Activated CD8-positive, alpha-beta memory T cell treated with anti-CD3 and anti-CD28 coated beads, Interleukin-2, amount 10 ng/mL, durations not matched to agents 7 days and 5 days (primary cell): ENCODE measurements at regions not wholly inside any gene's neighbourhood (a gene's known extent, or its start where the extent isn't known, plus 50 kb on each side); places are given as distances from the start of the nearest gene placed in this dataset.

Experiments used
- ATAC-seq: fragments of 150-1000 bp; cut with Tn5 transposase; one replicate; pipeline ENCODE4 v1.10.0; 2021; ENCODE audit warnings: moderate library complexity
- CTCF ChIA-PET: fragments of 350-600 bp; sonication (Branson Sonifier 250); formaldehyde crosslinking; loops from one replicate; lab custom pipeline; 2021; ENCODE audit warnings: antibody characterized with exemption; lab: Charles Lee
- DNase-seq: peaks from one replicate; pipeline ENCODE4 v3.0.0-alpha.2; 2020
- H3K27ac Mint-ChIP-seq: one replicate; pipeline ENCODE4 v1.8.0; 2021; ENCODE audit warnings: mild to moderate bottlenecking, mixed read lengths
- H3K27me3 Mint-ChIP-seq: one replicate; pipeline ENCODE4 v1.8.0; 2021; ENCODE audit warnings: mixed read lengths
- H3K36me3 Mint-ChIP-seq: one replicate; pipeline ENCODE4 v1.8.0; 2021; ENCODE audit warnings: mild to moderate bottlenecking, mixed read lengths
- H3K4me1 Mint-ChIP-seq: one replicate; pipeline ENCODE4 v1.8.0; 2021; ENCODE audit warnings: mixed read lengths
- H3K4me3 Mint-ChIP-seq: one replicate; pipeline ENCODE4 v1.8.0; 2021; ENCODE audit warnings: mild to moderate bottlenecking, moderate library complexity, mixed read lengths
- H3K9me3 Mint-ChIP-seq: one replicate; pipeline ENCODE4 v1.8.0; 2022; ENCODE audit warnings: low read depth, mixed read lengths

DNA sequence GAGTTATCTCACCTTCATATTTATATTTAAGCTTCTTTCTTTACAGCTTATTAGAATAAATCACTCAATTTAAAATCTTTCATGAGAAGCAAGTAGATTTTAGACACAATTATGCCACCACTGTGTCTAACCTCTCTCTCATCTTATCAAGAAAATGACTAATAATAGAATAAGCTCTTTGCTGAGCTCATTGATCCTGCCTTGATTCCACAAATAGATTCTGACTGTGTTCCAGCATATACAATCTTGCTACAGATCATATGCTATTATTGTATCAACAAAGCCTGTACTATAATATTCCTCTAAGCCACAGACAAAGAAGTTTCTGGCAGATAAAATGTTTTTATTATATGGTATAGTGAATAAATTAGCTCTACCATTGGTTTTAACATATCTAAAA, 168.7 kb upstream of the GULP1 start:
- no peak for ATAC-seq
- Mint-ChIP-seq H3K9me3 (no peaks in the 10 kb centered on the region), H3K27me3 (no peaks in the 10 kb centered on the region), H3K4me3 (no peak overlapping the region), H3K27ac (no peak overlapping the region), H3K4me1 (no peaks in the 10 kb centered on the region), H3K36me3 (no peaks in the 10 kb centered on the region)
- DNase-seq: no peak
- CTCF ChIA-PET: no interaction called here

DNA sequence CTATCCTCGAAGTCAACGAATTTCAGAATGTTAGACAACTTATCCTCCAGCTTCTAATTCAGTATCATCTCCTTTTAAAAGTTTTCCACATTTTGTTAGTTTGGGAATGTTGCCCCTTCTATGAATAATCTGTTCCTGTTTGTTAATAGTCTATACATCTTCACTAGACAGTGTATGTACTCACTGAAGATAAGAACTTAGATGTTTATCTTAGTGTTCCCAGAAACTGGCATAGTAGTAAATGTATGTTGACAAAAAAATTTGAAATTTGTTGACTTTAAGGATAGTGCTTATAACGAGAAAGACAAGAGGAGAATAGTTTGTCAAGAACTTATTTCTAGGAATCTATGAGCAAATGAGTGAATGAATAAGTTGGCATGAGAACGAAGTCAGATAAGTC, 162.0 kb upstream of the GULP1 start:
- H3K9me3 Mint-ChIP-seq: peaks cover 3% of the 10 kb centered on the region
- H3K36me3 Mint-ChIP-seq: no peaks in the 10 kb centered on the region
- ATAC-seq (no peak), DNase-seq (no peak)
- no peak overlapping the region for H3K27ac Mint-ChIP-seq
- H3K4me1 Mint-ChIP-seq: no peaks in the 10 kb centered on the region
- no peak overlapping the region for H3K4me3 Mint-ChIP-seq
- CTCF ChIA-PET: no interaction called here
- no peaks in the 10 kb centered on the region for H3K27me3 Mint-ChIP-seq

DNA sequence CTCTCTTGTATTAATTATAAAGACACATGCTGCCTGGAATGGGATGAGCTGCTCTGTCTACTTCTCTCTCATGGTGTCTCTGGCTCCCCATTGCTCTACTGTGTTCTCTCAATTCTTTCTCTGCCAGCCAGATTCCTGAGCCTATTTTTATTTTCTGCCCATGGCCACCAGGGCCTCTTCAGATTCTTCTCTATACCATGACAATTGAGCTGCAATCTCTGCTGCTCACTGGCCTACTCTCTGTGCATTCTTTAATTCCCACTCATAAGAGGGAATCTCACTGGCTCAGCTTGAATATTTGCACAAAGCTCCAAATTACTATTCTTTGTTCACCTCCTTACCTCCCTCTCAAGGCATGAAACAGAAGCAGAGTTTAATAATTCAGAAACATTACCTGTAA, 161.4 kb upstream of the GULP1 start:
- CTCF ChIA-PET: no interaction called here
- Mint-ChIP-seq H3K9me3 (peaks cover 3% of the 10 kb centered on the region), H3K4me1 (no peaks in the 10 kb centered on the region), H3K4me3 (no peak overlapping the region), H3K36me3 (no peaks in the 10 kb centered on the region), H3K27me3 (no peaks in the 10 kb centered on the region), H3K27ac (no peak overlapping the region)
- ATAC-seq (no peak), DNase-seq (no peak)

DNA sequence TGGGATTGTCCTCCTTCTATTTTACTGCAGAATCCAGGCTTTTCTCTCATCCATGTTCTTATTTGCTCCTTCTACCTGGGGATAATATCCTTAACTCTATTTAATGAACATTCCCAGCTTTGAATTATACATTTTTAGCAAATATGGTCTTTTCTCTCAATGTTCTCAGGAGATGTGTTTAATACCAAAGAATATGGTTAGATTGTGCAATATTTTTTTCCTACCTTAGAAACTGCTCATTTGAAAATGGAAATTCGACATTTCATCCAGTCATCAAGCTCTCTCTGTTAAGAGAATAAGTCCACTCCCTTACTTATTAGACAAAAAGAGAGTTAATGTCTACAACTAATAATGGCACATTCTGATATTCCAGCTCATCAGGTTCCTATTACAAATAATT, 160.4 kb upstream of the GULP1 start:
- no peaks in the 10 kb centered on the region for H3K4me1 Mint-ChIP-seq
- ATAC-seq (no peak), DNase-seq (no peak)
- peaks cover 3% of the 10 kb centered on the region for H3K9me3 Mint-ChIP-seq
- CTCF ChIA-PET: no interaction called here
- H3K27me3 Mint-ChIP-seq: no peaks in the 10 kb centered on the region
- no peak overlapping the region for H3K4me3 Mint-ChIP-seq
- no peaks in the 10 kb centered on the region for H3K36me3 Mint-ChIP-seq
- no peak overlapping the region for H3K27ac Mint-ChIP-seq

DNA sequence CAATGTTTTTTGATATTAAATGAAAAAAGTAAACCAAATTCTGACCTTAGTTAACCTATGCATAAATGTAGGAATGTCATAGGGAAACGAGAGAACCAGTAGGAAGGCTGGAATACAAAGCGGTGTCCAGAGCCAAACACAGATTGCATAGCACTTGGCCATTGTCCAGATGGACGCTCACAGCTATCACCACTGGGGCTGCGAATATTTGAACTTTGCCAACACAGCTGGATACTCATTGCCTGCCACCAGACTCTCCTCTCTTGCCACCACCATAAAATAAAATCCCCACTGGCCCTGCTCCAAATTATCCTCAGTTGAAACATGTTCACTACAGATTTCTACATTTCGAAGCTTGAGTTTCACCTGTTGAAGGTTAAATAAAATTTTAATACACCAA, 159.3 kb upstream of the GULP1 start:
- CTCF ChIA-PET: no interaction called here
- H3K36me3 Mint-ChIP-seq: no peaks in the 10 kb centered on the region

DNA sequence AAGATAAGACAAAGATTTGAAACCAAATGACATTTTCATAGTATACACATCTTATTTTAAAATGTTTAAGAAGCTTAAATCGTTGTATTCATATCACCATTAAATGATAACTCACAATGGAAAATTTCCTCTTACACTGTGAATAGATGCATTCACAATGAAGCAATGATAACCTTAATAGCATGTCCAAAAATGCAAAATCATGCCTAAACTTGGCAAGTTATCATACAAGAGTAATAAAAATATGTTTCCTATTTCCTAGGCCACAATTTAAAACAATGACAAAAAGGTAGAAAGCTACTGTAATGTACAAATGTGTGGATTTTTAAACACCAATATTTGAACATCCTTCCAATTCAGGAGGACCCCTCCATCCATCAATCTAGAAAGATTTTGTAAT, 157.4 kb upstream of the GULP1 start:
- CTCF ChIA-PET: no interaction called here
- Mint-ChIP-seq H3K9me3 (peaks cover 3% of the 10 kb centered on the region), H3K36me3 (no peaks in the 10 kb centered on the region), H3K4me3 (no peak overlapping the region), H3K4me1 (no peaks in the 10 kb centered on the region), H3K27ac (no peak overlapping the region), H3K27me3 (no peaks in the 10 kb centered on the region)
- DNase-seq: no peak
- ATAC-seq: no peak

More for the DNA sequence above, 159.3 kb upstream of the GULP1 start:
- Mint-ChIP-seq H3K4me3 (no peak overlapping the region), H3K9me3 (peaks cover 3% of the 10 kb centered on the region), H3K27ac (no peak overlapping the region), H3K27me3 (no peaks in the 10 kb centered on the region), H3K4me1 (no peaks in the 10 kb centered on the region)
- ATAC-seq: no peak
- DNase-seq: no peak

DNA sequence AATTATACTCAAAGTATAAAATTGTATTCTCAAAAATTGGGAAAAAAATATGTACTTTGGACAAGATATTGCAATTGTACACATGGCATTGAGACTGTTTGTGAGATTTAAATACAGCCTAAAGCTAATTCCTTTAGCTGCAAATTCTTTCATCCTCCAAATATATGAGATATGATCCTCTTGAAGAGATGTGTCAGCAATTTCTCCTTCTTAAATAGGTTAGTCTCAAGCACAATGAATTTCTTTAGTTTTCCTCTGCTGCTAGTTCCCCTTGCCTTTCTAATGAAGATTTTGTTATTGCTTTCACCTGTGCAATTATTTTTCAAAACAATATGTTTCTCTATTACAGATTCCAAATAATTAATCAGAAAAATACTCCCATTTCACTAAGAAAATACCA, 153.4 kb upstream of the GULP1 start:
- Mint-ChIP-seq H3K4me3 (no peak overlapping the region), H3K36me3 (no peaks in the 10 kb centered on the region), H3K9me3 (no peaks in the 10 kb centered on the region), H3K4me1 (no peaks in the 10 kb centered on the region), H3K27me3 (no peaks in the 10 kb centered on the region), H3K27ac (no peak overlapping the region)
- DNase-seq (no peak), ATAC-seq (no peak)
- CTCF ChIA-PET: no interaction called here

DNA sequence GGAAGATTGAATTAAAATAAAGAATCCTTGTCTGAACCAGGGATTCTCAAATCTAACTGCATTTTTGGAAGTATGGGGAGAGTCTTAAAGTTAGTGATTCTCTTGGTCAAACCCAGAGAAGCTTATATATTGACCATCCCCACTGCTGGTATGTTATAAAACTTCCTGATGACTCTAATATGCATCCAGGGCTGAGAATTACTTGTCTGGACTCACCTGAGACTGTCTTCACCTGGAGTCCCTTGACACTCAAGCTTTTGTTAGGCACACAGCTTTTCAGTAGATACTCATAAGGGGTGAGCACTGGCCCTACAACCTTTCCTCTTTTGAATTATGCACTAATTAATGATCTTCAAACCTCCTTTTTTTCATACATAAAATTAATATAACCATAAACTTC, 149.6 kb upstream of the GULP1 start:
- CTCF ChIA-PET: no interaction called here
- no peak for DNase-seq
- H3K9me3 Mint-ChIP-seq: no peaks in the 10 kb centered on the region

DNA sequence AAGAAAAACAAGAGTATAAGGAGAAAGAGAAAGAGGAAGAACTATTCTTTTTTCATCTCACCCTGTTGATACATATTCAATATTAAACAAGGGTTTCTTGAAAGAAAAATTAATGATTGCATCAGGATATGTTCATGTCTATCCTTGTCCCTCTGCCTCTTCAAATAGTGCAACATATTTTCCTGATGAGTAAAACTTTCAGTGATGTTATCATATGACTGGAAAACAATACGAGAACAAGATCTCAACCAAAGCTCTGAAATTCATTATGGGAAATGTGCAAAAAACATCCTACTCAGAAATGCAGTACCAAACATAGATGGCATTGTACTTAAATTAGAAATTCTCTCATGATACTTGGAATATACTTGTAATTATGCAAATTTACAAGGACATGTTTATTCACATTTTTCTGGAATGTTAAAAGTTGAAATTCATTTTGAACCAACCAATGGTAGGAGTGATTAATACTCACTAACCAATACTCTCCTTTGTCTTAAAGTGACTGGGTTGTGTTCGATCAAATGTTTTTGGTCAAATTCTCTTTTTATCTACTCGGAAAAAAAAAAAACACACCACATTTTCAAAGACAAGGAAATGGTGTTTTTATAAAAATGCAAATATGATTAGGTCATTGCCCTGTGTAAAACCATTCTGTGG, 148.9 kb upstream of the GULP1 start:
- no peaks in the 10 kb centered on the region for H3K4me1 Mint-ChIP-seq
- H3K9me3 Mint-ChIP-seq: no peaks in the 10 kb centered on the region
- DNase-seq: no peak
- no peak overlapping the region for H3K4me3 Mint-ChIP-seq
- CTCF ChIA-PET: no interaction called here
- no peaks in the 10 kb centered on the region for H3K27me3 Mint-ChIP-seq
- no peaks in the 10 kb centered on the region for H3K36me3 Mint-ChIP-seq
- H3K27ac Mint-ChIP-seq: no peak overlapping the region
- ATAC-seq: no peak

More for the DNA sequence above, 149.6 kb upstream of the GULP1 start:
- no peak overlapping the region for H3K4me3 Mint-ChIP-seq
- H3K36me3 Mint-ChIP-seq: no peaks in the 10 kb centered on the region
- H3K27me3 Mint-ChIP-seq: no peaks in the 10 kb centered on the region
- H3K27ac Mint-ChIP-seq: no peak overlapping the region
- no peak for ATAC-seq
- no peaks in the 10 kb centered on the region for H3K4me1 Mint-ChIP-seq

DNA sequence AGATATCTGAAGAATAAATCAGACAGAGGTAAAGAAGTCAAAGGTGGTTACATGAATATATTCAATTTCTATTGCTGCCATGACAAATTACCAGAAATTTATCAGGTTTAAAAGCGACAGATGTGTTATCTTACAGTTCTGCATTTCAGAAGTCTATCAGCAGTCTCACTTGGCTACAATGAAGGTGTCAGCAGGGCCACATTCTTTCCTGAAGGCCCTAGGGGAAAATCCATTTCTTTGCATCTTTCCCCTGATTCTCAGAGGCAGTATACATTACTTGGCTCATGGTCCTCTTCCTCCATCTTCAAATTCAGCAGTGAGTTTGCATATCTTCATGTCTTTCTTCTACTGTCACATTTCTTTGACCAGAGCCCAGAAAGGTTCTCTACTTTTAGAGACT, 145.8 kb upstream of the GULP1 start:
- no peaks in the 10 kb centered on the region for H3K27me3 Mint-ChIP-seq
- H3K9me3 Mint-ChIP-seq: peaks cover 4% of the 10 kb centered on the region
- DNase-seq: no peak

DNA sequence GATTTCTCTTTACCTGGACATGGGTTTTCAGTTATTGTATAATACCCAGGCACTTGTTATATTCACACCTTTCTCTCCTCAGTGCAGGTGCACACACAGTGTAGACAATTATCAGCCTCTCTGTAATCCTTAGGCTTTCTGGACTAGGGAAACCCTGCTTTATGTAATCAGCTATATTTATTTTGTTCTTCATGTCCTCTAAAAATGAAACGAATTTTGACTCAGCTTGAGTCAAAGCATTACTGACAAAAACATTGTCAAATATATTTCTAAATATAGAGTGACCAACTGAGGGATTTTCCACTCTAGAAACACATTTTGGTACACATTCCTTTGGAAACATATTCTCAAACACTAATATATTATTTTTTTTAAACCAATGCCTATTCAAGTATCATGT, 144.8 kb upstream of the GULP1 start:
- Mint-ChIP-seq H3K4me3 (no peak overlapping the region), H3K27ac (no peak overlapping the region), H3K9me3 (peaks cover 4% of the 10 kb centered on the region), H3K27me3 (no peaks in the 10 kb centered on the region), H3K4me1 (no peaks in the 10 kb centered on the region), H3K36me3 (no peaks in the 10 kb centered on the region)
- no peak for DNase-seq
- CTCF ChIA-PET: no interaction called here
- ATAC-seq: no peak

More for the DNA sequence above, 145.8 kb upstream of the GULP1 start:
- CTCF ChIA-PET: no interaction called here
- no peak for ATAC-seq
- no peak overlapping the region for H3K4me3 Mint-ChIP-seq
- H3K27ac Mint-ChIP-seq: no peak overlapping the region
- no peaks in the 10 kb centered on the region for H3K4me1 Mint-ChIP-seq
- H3K36me3 Mint-ChIP-seq: no peaks in the 10 kb centered on the region

DNA sequence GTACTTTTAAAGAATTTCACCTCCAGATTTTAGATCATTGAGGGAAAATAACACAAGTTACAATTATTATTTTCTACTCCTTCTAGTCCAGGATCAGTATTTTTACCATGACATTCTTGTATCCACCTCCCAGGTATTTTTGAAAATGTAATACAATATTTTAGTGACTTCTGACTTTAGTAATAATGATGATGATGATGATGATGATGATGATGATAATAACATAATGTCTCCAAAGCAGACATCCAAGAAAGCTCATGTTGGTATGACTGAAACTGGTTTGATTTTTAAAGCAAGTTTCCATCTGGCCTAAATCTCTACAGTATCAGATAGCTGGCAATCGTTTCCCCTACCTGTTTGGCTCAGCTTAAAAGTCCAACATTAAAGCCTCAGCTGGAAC, 140.0 kb upstream of the GULP1 start:
- Mint-ChIP-seq H3K9me3 (peaks cover 4% of the 10 kb centered on the region), H3K27me3 (no peaks in the 10 kb centered on the region), H3K36me3 (no peaks in the 10 kb centered on the region), H3K4me3 (no peak overlapping the region), H3K4me1 (no peaks in the 10 kb centered on the region), H3K27ac (no peak overlapping the region)
- DNase-seq (no peak), ATAC-seq (no peak)
- CTCF ChIA-PET: no interaction called here

DNA sequence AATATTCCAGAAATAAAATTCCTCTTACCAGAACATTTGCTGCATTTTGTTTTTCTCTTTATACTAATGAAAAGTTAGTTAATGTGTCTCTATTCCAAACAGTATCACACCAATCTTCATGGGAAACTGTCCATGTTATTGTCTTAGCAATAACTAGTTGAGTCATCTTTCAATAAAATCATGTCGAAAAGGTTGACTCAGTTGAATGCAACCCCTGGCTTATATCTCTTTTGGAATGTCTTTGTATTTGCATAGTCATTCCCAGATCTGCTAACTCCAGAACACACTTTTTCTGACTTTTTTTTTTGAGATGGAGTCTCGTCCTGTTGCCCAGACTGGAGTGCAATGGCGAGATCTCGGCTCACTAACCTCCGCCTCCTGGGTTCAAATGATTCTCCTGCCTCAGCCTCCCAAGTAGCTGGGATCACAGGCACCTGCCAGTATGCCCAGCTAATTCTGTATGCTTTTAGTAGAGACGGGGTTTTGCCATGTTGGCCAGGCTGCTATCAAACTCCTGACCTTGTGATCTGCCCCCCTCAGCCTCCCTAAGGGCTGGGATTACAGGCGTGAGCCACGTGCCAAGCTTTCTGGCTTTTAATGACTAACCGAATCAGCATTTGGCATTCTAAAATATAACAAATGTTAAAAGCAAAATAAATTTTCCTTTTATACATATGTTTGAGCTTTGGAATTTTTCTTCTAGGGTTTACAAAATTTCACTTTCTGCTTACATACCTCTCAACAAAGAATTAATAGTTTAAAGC, 133.2 kb upstream of the GULP1 start:
- H3K27me3 Mint-ChIP-seq: no peaks in the 10 kb centered on the region
- H3K36me3 Mint-ChIP-seq: no peaks in the 10 kb centered on the region
- H3K27ac Mint-ChIP-seq: no peak overlapping the region
- ATAC-seq (no peak), DNase-seq (no peak)
- H3K4me3 Mint-ChIP-seq: no peak overlapping the region
- CTCF ChIA-PET: no interaction called here
- H3K4me1 Mint-ChIP-seq: no peaks in the 10 kb centered on the region
- no peaks in the 10 kb centered on the region for H3K9me3 Mint-ChIP-seq

DNA sequence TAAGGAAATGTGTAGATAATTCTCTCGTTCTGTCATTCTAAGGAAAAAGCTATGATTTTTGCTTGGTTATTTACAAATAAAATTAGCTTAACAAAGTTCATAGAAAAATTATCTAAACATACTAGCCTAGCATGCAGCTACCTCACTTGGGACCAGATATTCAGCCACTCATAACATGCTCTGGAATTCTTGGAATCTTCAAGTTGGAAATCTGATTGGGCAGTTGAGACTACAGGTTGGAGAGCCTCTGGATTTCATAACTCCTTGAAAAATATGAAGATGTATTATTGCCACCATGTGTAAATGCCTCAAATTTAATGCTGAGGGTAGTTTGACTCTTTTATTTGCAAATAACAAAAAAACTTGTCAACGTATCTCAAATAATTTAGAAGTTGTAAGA, 132.2 kb upstream of the GULP1 start:
- DNase-seq (no peak), ATAC-seq (no peak)
- CTCF ChIA-PET: no interaction called here
- H3K4me1 Mint-ChIP-seq: no peaks in the 10 kb centered on the region
- H3K27ac Mint-ChIP-seq: no peak overlapping the region
- H3K4me3 Mint-ChIP-seq: no peak overlapping the region
- no peaks in the 10 kb centered on the region for H3K36me3 Mint-ChIP-seq
- no peaks in the 10 kb centered on the region for H3K27me3 Mint-ChIP-seq
- no peaks in the 10 kb centered on the region for H3K9me3 Mint-ChIP-seq
